ENCODE measurements at regions not wholly inside any gene's neighbourhood (a gene's known extent, or its start where the extent isn't known, plus 50 kb on each side); places are given as distances from the start of the nearest gene placed in this dataset.

- H3K4me3 ChIP-seq: no peak overlapping the region
- H3K27me3 ChIP-seq: peaks cover 0 to 91% (median 1%) of the 10 kb centered on the region in 4 donors
- peaks cover 0 to 5% (median 0%) of the 10 kb centered on the region in 3 donors for H3K4me1 ChIP-seq
- H3K36me3 ChIP-seq: no peaks in the 10 kb centered on the region
- 0 to 65% methylated on average over 2 to 6 of the region's 11 CpGs for WGBS, 2 donors
- no peak overlapping the region for H3K27ac ChIP-seq
- no peak for TF ChIP-seq POLR2A (IDR thresholded peaks at IDR 0.05)
- TF ChIP-seq, protein P1, sequence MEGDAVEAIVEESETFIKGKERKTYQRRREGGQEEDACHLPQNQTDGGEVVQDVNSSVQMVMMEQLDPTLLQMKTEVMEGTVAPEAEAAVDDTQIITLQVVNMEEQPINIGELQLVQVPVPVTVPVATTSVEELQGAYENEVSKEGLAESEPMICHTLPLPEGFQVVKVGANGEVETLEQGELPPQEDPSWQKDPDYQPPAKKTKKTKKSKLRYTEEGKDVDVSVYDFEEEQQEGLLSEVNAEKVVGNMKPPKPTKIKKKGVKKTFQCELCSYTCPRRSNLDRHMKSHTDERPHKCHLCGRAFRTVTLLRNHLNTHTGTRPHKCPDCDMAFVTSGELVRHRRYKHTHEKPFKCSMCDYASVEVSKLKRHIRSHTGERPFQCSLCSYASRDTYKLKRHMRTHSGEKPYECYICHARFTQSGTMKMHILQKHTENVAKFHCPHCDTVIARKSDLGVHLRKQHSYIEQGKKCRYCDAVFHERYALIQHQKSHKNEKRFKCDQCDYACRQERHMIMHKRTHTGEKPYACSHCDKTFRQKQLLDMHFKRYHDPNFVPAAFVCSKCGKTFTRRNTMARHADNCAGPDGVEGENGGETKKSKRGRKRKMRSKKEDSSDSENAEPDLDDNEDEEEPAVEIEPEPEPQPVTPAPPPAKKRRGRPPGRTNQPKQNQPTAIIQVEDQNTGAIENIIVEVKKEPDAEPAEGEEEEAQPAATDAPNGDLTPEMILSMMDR (IDR thresholded peaks at IDR 0.05): no peak
- intact Hi-C loops (cut with DNase I): no loop called here
- no peaks in the 10 kb centered on the region for H3K9me3 ChIP-seq
- no peak for DNase-seq
Observed at GRCh38 chr15:77692614-77693013, 59.9 kb upstream of the LINGO1 start.

- Histone ChIP-seq H3K27me3 (peaks cover 0 to 86% (median 1%) of the 10 kb centered on the region in 4 donors), H3K36me3 (no peaks in the 10 kb centered on the region), H3K4me3 (no peak overlapping the region), H3K4me1 (peaks cover 0 to 5% (median 0%) of the 10 kb centered on the region in 3 donors), H3K9me3 (no peaks in the 10 kb centered on the region), H3K27ac (no peak overlapping the region)
- no peak for DNase-seq
- 72 to 75% methylated on average over 10 to 12 of the region's 14 CpGs for WGBS, 2 donors
- intact Hi-C loops (cut with DNase I): no loop called here
- no peak for TF ChIP-seq POLR2A (IDR thresholded peaks at IDR 0.05)
- TF ChIP-seq, protein P1 (IDR thresholded peaks at IDR 0.05): no peak
Observed at GRCh38 chr15:77691607-77692006, 58.9 kb upstream of the LINGO1 start.

- no peak for TF ChIP-seq POLR2A (IDR thresholded peaks at IDR 0.05)
- TF ChIP-seq, protein P1 (IDR thresholded peaks at IDR 0.05): no peak
- Histone ChIP-seq H3K9me3 (no peaks in the 10 kb centered on the region), H3K36me3 (no peaks in the 10 kb centered on the region), H3K27me3 (peaks cover 0 to 77% (median 0%) of the 10 kb centered on the region in 4 donors), H3K4me3 (no peak overlapping the region), H3K4me1 (no peaks in the 10 kb centered on the region), H3K27ac (no peak overlapping the region)
- WGBS, 2 donors: 52 to 67% methylated on average over 3 to 4 of the region's 4 CpGs
- intact Hi-C loops (cut with DNase I): no loop called here
- no peak for DNase-seq
Observed at GRCh38 chr15:77689821-77690220, 57.1 kb upstream of the LINGO1 start.

DNA sequence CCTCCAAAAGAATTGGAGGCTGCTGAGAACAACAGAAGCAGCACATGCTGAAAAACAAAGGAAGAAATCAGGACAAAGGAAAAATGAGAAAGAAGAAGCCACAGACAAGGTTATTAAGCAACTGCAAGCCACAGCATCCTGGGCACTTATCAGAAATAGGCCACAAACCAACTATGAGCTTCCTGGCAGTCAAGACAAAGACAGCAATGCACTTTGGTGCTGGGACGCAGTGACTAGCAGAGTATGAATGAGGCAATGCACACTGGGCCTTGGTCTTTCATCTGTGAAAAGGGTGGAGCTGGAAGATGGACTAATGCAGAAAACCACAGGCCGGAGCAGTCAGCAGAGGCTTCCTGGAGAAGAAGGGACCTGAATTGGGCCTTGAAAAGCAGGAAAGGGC is 56.0 kb upstream of the LINGO1 start:
- 62 to 73% methylated on average over 2 of the region's 2 CpGs for WGBS, 2 donors
- H3K27ac ChIP-seq: no peak overlapping the region
- DNase-seq: no peak
- TF ChIP-seq POLR2A (IDR thresholded peaks at IDR 0.05): no peak
- TF ChIP-seq, protein P1 (IDR thresholded peaks at IDR 0.05): no peak
- intact Hi-C loops (cut with DNase I): no loop called here
- H3K4me1 ChIP-seq: no peaks in the 10 kb centered on the region
- H3K27me3 ChIP-seq: peaks cover 0 to 77% (median 0%) of the 10 kb centered on the region in 4 donors
- H3K9me3 ChIP-seq: no peaks in the 10 kb centered on the region
- H3K4me3 ChIP-seq: no peak overlapping the region
- H3K36me3 ChIP-seq: no peaks in the 10 kb centered on the region

DNA sequence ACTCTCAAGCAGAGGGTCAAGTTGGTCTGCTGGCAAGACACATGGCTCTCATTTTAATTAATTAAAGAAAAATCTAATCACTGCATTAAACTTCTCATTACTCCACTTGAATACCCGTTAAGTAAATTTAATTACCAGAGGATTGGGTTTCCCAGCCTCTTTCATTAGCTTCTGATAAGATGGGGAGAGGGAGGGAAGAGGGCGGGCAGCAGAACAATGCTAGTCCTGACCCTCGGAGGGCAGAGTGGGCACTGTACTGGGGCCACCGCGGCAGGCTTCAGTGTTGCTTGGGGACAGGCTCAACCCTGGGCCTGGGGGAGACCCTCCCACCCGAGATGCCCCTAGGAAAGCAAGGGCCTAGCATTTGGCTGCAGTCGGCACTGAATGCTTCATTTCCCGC is 55.6 kb upstream of the LINGO1 start:
- no peak overlapping the region for H3K27ac ChIP-seq
- TF ChIP-seq, protein P1 (IDR thresholded peaks at IDR 0.05): no peak
- TF ChIP-seq POLR2A (IDR thresholded peaks at IDR 0.05): no peak
- no peak overlapping the region for H3K4me3 ChIP-seq
- H3K9me3 ChIP-seq: no peaks in the 10 kb centered on the region
- H3K4me1 ChIP-seq: no peaks in the 10 kb centered on the region
- intact Hi-C loops (cut with DNase I): no loop called here
- H3K27me3 ChIP-seq: peaks cover 0 to 73% (median 0%) of the 10 kb centered on the region in 4 donors
- no peaks in the 10 kb centered on the region for H3K36me3 ChIP-seq
- 49 to 73% methylated on average over 6 of the region's 8 CpGs for whole genome bisulfite sequencing, 2 donors
- DNase-seq: no peak

Data from esophagus squamous epithelium (tissue), 5 donors.